ENCODE measurements at regions not wholly inside any gene's neighbourhood (a gene's known extent, or its start where the extent isn't known, plus 50 kb on each side); places are given as distances from the start of the nearest gene placed in this dataset.

GRCh38 chr5:167709625-167710024 is 581.8 kb upstream of the WWC1 start:
- TF ChIP-seq POLR2A (IDR thresholded peaks at IDR 0.05; ENCODE audit: low read length) (no peak), GATA1 (IDR thresholded peaks at IDR 0.05; ENCODE audit: low read depth, low read length) (no peak)
- no peak for DNase-seq

- no peak for DNase-seq
- TF ChIP-seq GATA1 (IDR thresholded peaks at IDR 0.05; ENCODE audit: low read depth, low read length) (no peak), POLR2A (IDR thresholded peaks at IDR 0.05; ENCODE audit: low read length) (no peak)
Observed at GRCh38 chr5:167710444-167711073, 580.9 kb upstream of the WWC1 start.

- TF ChIP-seq POLR2A (IDR thresholded peaks at IDR 0.05; ENCODE audit: low read length) (no peak), GATA1 (IDR thresholded peaks at IDR 0.05; ENCODE audit: low read depth, low read length) (no peak)
- DNase-seq, result no peak
Observed at GRCh38 chr5:167712986-167713585, 578.4 kb upstream of the WWC1 start.

- DNase-seq, result no peak
- no peak for TF ChIP-seq GATA1 (IDR thresholded peaks at IDR 0.05; ENCODE audit: low read depth, low read length)
- no peak for TF ChIP-seq POLR2A (IDR thresholded peaks at IDR 0.05; ENCODE audit: low read length)
Observed at GRCh38 chr5:167713896-167714295, 577.5 kb upstream of the WWC1 start.

- TF ChIP-seq GATA1 (IDR thresholded peaks at IDR 0.05; ENCODE audit: low read depth, low read length) (no peak), POLR2A (IDR thresholded peaks at IDR 0.05; ENCODE audit: low read length) (no peak)
- no peak for DNase-seq
Observed at GRCh38 chr5:167716126-167716775, 575.2 kb upstream of the WWC1 start.

GRCh38 chr5:167720259-167720658 is 571.2 kb upstream of the WWC1 start:
- no peak for DNase-seq
- no peak for TF ChIP-seq GATA1 (IDR thresholded peaks at IDR 0.05; ENCODE audit: low read depth, low read length)
- TF ChIP-seq POLR2A (IDR thresholded peaks at IDR 0.05; ENCODE audit: low read length), result no peak

GRCh38 chr5:167720676-167721260 is 570.7 kb upstream of the WWC1 start:
- TF ChIP-seq GATA1 (IDR thresholded peaks at IDR 0.05; ENCODE audit: low read depth, low read length) (no peak), POLR2A (IDR thresholded peaks at IDR 0.05; ENCODE audit: low read length) (no peak)
- no peak for DNase-seq

GRCh38 chr5:167721926-167722440 is 569.5 kb upstream of the WWC1 start:
- no peak for DNase-seq
- TF ChIP-seq GATA1 (IDR thresholded peaks at IDR 0.05; ENCODE audit: low read depth, low read length) (no peak), POLR2A (IDR thresholded peaks at IDR 0.05; ENCODE audit: low read length) (no peak)

- TF ChIP-seq POLR2A (IDR thresholded peaks at IDR 0.05; ENCODE audit: low read length), result no peak
- no peak for TF ChIP-seq GATA1 (IDR thresholded peaks at IDR 0.05; ENCODE audit: low read depth, low read length)
- DNase-seq, result peak; percentile 64 to 77
Observed at GRCh38 chr5:167723254-167723871, 568.1 kb upstream of the WWC1 start.

- TF ChIP-seq POLR2A (IDR thresholded peaks at IDR 0.05; ENCODE audit: low read length), result no peak
- TF ChIP-seq GATA1 (IDR thresholded peaks at IDR 0.05; ENCODE audit: low read depth, low read length), result no peak
- no peak for DNase-seq
Observed at GRCh38 chr5:167725264-167725663, 566.2 kb upstream of the WWC1 start.

- TF ChIP-seq POLR2A (IDR thresholded peaks at IDR 0.05; ENCODE audit: low read length) (no peak), GATA1 (IDR thresholded peaks at IDR 0.05; ENCODE audit: low read depth, low read length) (no peak)
Observed at GRCh38 chr5:167725741-167726140, 565.7 kb upstream of the WWC1 start.

GRCh38 chr5:167726642-167727041 is 564.8 kb upstream of the WWC1 start:
- no peak for DNase-seq
- TF ChIP-seq POLR2A (IDR thresholded peaks at IDR 0.05; ENCODE audit: low read length) (no peak), GATA1 (IDR thresholded peaks at IDR 0.05; ENCODE audit: low read depth, low read length) (no peak)

More at GRCh38 chr5:167725741-167726140, 565.7 kb upstream of the WWC1 start:
- no peak for DNase-seq

- no peak for DNase-seq
- no peak for TF ChIP-seq POLR2A (IDR thresholded peaks at IDR 0.05; ENCODE audit: low read length)
- no peak for TF ChIP-seq GATA1 (IDR thresholded peaks at IDR 0.05; ENCODE audit: low read depth, low read length)
Observed at GRCh38 chr5:167730121-167730520, 561.3 kb upstream of the WWC1 start.

GRCh38 chr5:167730656-167731055 is 560.8 kb upstream of the WWC1 start:
- no peak for DNase-seq
- TF ChIP-seq GATA1 (IDR thresholded peaks at IDR 0.05; ENCODE audit: low read depth, low read length) (no peak), POLR2A (IDR thresholded peaks at IDR 0.05; ENCODE audit: low read length) (no peak)
